Activated B cell treated with CpG ODN at 0.5 μM for 24 hours (primary cell): ENCODE measurements at regions not wholly inside any gene's neighbourhood (a gene's known extent, or its start where the extent isn't known, plus 50 kb on each side); places are given as distances from the start of the nearest gene placed in this dataset.

Experiments
- ATAC-seq: fragments of 200-7000 bp; cut with Tn5 transposase; one replicate; pipeline ENCODE4 v1.10.0; 2021; ENCODE audit warnings: low read depth, mild to moderate bottlenecking, moderate library complexity
- CTCF ChIA-PET: fragments of 350-600 bp; sonication (Branson Sonifier 250); formaldehyde crosslinking; loops from one replicate; lab custom pipeline; 2021; ENCODE audit warnings: antibody characterized with exemption; lab: Charles Lee
- POLR2A ChIA-PET: fragments of 350-600 bp; sonication (Branson Sonifier 250); formaldehyde crosslinking; loops from one replicate; lab custom pipeline; 2021; ENCODE audit warnings: antibody characterized with exemption; lab: Charles Lee
- DNase-seq: peaks from one replicate; pipeline ENCODE4 v3.0.0; 2022
- H3K27ac Mint-ChIP-seq: one replicate; pipeline ENCODE4 v1.8.0; 2020; ENCODE audit warnings: mixed read lengths
- H3K27me3 Mint-ChIP-seq: one replicate; pipeline ENCODE4 v1.8.0; 2021; ENCODE audit warnings: mixed read lengths
- H3K36me3 Mint-ChIP-seq: one replicate; pipeline ENCODE4 v1.8.0; 2021; ENCODE audit warnings: low read depth, mixed read lengths
- H3K4me1 Mint-ChIP-seq: one replicate; pipeline ENCODE4 v1.8.0; 2021; ENCODE audit warnings: mixed read lengths
- H3K4me3 Mint-ChIP-seq: one replicate; pipeline ENCODE4 v1.8.0; 2020; ENCODE audit warnings: mild to moderate bottlenecking, mixed read lengths
- H3K9me3 Mint-ChIP-seq: one replicate; pipeline ENCODE4 v1.8.0; 2020; ENCODE audit warnings: mixed read lengths
- CTCF ChIP-seq: fragments of 200-600 bp; IDR thresholded peaks from one replicate; pipeline ENCODE4 v1.8.0; 2022; ENCODE audit warnings: antibody characterized with exemption, mild to moderate bottlenecking
- intact Hi-C: fragments of 100-400 bp; cut with micrococcal nuclease; formaldehyde crosslinking; loops from one replicate; pipeline ENCODE4 v1.15.1; 2024

GRCh38 chr16:31701734-31702133 is 171.9 kb upstream of the ZNF267 start:
- no peak for TF ChIP-seq CTCF
- Mint-ChIP-seq H3K4me1 (peaks cover 24% of the 10 kb centered on the region), H3K27ac (peak overlapping the region; percentile 78), H3K9me3 (no peaks in the 10 kb centered on the region), H3K4me3 (peak overlapping the region; percentile 86), H3K36me3 (peaks cover 49% of the 10 kb centered on the region), H3K27me3 (no peaks in the 10 kb centered on the region)
- ATAC-seq (no peak), DNase-seq (no peak)
- intact Hi-C loops = no loop called here
- ChIA-PET POLR2A (interaction anchor here (0.9 to 3.8 kb wide), 3 partner anchors 9 to 12 kb away, joined by 3 to 44 read pairs (median 7); a partner anchor contains a TSS), CTCF (interaction anchor here (0.9 kb wide), 1 partner anchor 167 kb away, joined by 3 read pairs; no protein-coding TSS in a partner anchor)

- H3K4me3 Mint-ChIP-seq = peak overlapping the region; percentile 12
- DNase-seq = no peak
- H3K27me3 Mint-ChIP-seq = no peaks in the 10 kb centered on the region
- peaks cover 60% of the 10 kb centered on the region for H3K36me3 Mint-ChIP-seq
- no peak for ATAC-seq
- intact Hi-C loops = no loop called here
- ChIA-PET CTCF (interaction anchor here (0.9 kb wide), 1 partner anchor 166 kb away, joined by 3 read pairs; no protein-coding TSS in a partner anchor), POLR2A (interaction anchor here (1.7 to 3.8 kb wide), 2 partner anchors 9 to 11 kb away, joined by 7 to 44 read pairs; a partner anchor contains a TSS)
- H3K27ac Mint-ChIP-seq = no peak overlapping the region
- TF ChIP-seq CTCF = no peak
- peaks cover 21% of the 10 kb centered on the region for H3K4me1 Mint-ChIP-seq
- no peaks in the 10 kb centered on the region for H3K9me3 Mint-ChIP-seq
Measured at GRCh38 chr16:31702796-31703195, 170.8 kb upstream of the ZNF267 start.

DNA sequence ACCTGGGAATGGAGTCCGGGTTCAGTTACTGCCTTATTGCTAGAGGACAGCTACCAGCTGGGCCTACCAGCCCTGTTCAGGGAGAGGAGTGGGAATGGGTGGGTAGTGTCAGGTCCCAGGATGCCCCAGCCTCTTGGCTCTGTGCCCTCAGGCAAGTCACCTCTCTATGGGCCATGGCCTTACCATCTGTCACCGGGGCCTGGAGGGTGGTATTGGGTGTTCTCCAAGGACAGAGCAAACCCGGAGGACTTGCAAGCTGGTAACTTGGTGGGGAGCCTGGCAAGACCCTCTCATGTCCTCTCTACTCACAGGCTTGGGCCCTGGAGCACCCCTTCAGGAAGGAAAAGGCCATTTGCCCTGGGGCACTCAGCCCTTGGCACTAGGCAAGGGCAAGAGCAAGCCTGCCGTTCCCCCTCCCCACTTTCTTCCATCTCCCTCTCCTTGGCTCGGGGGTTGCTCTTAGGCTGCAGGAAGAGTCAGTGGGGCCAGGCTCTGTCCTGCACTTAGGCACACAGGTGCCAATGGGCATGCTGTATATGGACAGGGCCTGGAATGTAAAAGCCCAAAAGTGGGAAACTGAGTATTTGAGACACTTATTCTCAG is 170.0 kb upstream of the ZNF267 start:
- intact Hi-C loops = no loop called here
- ATAC-seq (no peak), DNase-seq (no peak)
- POLR2A ChIA-PET = interaction anchor here (3.8 kb wide), 1 partner anchor 10 kb away, joined by 44 read pairs; a partner anchor contains a TSS
- no peak overlapping the region for H3K27ac Mint-ChIP-seq
- no peaks in the 10 kb centered on the region for H3K9me3 Mint-ChIP-seq
- H3K27me3 Mint-ChIP-seq = no peaks in the 10 kb centered on the region
- H3K36me3 Mint-ChIP-seq = peaks cover 68% of the 10 kb centered on the region
- CTCF ChIA-PET = no interaction called here
- H3K4me3 Mint-ChIP-seq = no peak overlapping the region
- peaks cover 21% of the 10 kb centered on the region for H3K4me1 Mint-ChIP-seq
- TF ChIP-seq CTCF = no peak

- ChIA-PET CTCF (no interaction called here), POLR2A (no interaction called here)
- H3K4me1 Mint-ChIP-seq = peaks cover 21% of the 10 kb centered on the region
- H3K27me3 Mint-ChIP-seq = no peaks in the 10 kb centered on the region
- no peak overlapping the region for H3K4me3 Mint-ChIP-seq
- no peaks in the 10 kb centered on the region for H3K9me3 Mint-ChIP-seq
- ATAC-seq (no peak), DNase-seq (no peak)
- H3K27ac Mint-ChIP-seq = no peak overlapping the region
- no peak for TF ChIP-seq CTCF
- H3K36me3 Mint-ChIP-seq = peaks cover 72% of the 10 kb centered on the region
- intact Hi-C loops = no loop called here
Measured at GRCh38 chr16:31704138-31704537, 169.5 kb upstream of the ZNF267 start.

- ChIA-PET POLR2A (no interaction called here), CTCF (no interaction called here)
- intact Hi-C loops = no loop called here
Measured at GRCh38 chr16:31705371-31705770, 168.2 kb upstream of the ZNF267 start.

More at GRCh38 chr16:31705371-31705770, 168.2 kb upstream of the ZNF267 start:
- H3K36me3 Mint-ChIP-seq = peaks cover 81% of the 10 kb centered on the region
- no peaks in the 10 kb centered on the region for H3K27me3 Mint-ChIP-seq
- peaks cover 20% of the 10 kb centered on the region for H3K4me1 Mint-ChIP-seq
- H3K27ac Mint-ChIP-seq = no peak overlapping the region
- H3K9me3 Mint-ChIP-seq = no peaks in the 10 kb centered on the region
- ATAC-seq = no peak
- H3K4me3 Mint-ChIP-seq = no peak overlapping the region
- no peak for DNase-seq
- no peak for TF ChIP-seq CTCF
